ENCODE measurements at regions not wholly inside any gene's neighbourhood (a gene's known extent, or its start where the extent isn't known, plus 50 kb on each side); places are given as distances from the start of the nearest gene placed in this dataset.

DNA sequence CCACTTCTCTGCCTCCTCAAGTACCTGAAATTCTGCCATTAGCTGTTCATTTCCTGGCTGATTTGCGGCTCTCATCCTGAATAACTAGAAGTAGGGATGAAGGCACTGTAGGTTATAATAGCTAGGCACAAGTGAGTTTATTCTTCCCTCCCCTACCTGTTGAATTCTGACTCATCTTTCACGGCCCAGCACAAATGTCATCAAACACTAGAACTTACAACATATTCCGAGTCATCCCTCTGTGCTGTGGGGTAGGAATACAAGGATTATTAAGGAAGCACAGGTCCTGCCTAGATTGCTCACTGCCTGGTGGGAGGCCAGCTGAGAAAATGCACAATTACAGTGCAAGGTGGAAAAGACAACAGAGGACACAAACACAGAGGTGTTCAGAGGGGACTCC is 103.7 kb upstream of the ASIC2 start:
- TF ChIP-seq, protein P1, sequence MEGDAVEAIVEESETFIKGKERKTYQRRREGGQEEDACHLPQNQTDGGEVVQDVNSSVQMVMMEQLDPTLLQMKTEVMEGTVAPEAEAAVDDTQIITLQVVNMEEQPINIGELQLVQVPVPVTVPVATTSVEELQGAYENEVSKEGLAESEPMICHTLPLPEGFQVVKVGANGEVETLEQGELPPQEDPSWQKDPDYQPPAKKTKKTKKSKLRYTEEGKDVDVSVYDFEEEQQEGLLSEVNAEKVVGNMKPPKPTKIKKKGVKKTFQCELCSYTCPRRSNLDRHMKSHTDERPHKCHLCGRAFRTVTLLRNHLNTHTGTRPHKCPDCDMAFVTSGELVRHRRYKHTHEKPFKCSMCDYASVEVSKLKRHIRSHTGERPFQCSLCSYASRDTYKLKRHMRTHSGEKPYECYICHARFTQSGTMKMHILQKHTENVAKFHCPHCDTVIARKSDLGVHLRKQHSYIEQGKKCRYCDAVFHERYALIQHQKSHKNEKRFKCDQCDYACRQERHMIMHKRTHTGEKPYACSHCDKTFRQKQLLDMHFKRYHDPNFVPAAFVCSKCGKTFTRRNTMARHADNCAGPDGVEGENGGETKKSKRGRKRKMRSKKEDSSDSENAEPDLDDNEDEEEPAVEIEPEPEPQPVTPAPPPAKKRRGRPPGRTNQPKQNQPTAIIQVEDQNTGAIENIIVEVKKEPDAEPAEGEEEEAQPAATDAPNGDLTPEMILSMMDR (IDR thresholded peaks at IDR 0.05; ENCODE audit: low read length): no peak
- TF ChIP-seq EZH2 (IDR thresholded peaks at IDR 0.05; ENCODE audit: borderline replicate concordance, low read length): no peak
